GM12874 (cell line): ENCODE measurements at regions not wholly inside any gene's neighbourhood (a gene's known extent, or its start where the extent isn't known, plus 50 kb on each side); places are given as distances from the start of the nearest gene placed in this dataset.

ENCODE experiments used
- CTCF ChIP-seq: IDR thresholded peaks from 2 replicates; pipeline ENCODE4 v1.5.1; 2011; ENCODE audit warnings: low read depth, mild to moderate bottlenecking, control low read depth, low read length, moderate library complexity; ENCODE audit not compliant: insufficient read depth

GRCh38 chr4:30429813-30430761 lies 290.1 kb upstream of the PCDH7 start:
- TF ChIP-seq CTCF = no peak

DNA sequence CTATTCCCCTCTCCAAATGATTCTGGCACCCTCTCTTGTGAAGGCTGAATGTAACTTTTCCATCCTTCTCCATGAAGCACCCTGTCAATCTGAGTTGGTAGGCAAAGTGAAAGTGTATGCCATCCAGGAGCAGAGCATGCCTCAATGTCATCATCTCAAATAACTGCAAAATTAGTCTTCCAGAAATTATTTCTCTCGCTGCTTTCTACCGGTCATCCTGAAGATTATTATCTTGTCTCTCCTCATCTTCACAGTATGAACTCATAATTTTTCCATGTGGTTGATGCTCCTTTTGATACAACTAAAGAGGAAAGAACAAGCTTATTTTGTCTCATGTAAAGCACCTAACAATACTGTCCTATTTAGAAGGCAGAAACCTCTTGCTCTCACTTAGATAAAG lies 285.5 kb upstream of the PCDH7 start:
- no peak for TF ChIP-seq CTCF

DNA sequence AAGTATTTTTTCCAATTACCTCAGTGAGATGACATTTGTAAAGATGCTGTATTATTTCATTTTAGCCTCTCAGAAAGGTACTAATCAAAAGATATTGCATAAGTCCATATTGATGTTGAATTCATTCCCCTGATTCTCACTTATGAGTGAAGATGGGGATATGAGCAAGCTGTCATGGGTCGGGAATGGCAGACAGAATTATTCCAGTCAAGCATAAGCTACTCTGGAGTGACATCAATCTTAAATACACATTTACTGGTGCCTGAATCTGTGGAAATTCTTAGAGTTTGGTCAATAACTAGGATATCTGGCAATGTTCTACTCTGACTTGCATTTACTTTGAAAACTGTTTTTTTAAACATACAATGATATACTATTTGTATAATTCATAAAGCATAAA lies 283.8 kb upstream of the PCDH7 start:
- TF ChIP-seq CTCF = no peak

- no peak for TF ChIP-seq CTCF
These were observed 282.9 kb upstream of the PCDH7 start for GRCh38 chr4:30437316-30437715.

DNA sequence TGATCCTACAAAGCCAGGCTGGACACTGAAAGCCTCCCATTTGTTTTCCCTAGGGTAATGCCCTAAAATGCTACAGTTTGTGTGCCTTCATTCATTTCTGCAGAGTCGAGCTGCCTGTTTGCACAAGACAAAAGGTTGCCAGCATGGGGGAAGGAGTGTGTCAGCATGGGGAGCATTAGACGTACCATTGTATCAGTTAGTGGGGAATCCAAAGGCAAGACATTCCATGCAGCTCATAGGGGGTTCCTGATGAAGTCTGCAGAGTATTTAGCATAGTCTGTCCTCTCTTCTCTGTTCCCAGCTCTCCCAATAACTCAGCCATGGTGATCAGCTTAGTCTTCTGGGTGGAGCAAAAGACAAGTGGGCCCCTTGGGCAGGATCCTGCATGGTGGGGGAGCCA lies 276.9 kb upstream of the PCDH7 start:
- TF ChIP-seq CTCF = no peak

DNA sequence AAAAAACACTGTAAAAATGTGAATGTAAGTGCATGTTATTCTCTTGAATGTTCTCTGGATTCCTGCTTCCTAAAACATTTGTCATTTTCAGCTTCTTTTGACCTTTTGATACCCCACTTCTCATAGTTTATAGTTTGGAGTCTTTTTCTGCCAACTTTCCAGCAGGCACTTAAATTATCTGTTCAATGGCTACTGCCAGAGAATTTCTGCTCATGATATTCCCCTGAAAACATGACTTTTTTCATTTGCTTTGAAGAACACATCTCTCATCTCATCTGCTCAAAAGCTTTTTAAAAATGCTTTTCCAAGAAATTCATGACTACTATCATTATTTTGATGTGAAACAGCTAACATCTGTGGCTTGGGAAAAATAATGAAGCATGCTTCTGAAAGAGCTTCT lies 269.7 kb upstream of the PCDH7 start:
- TF ChIP-seq CTCF = no peak

GRCh38 chr4:30454504-30454903 lies 265.7 kb upstream of the PCDH7 start:
- TF ChIP-seq CTCF = no peak
